GM18868 (cell line): ENCODE measurements at regions not wholly inside any gene's neighbourhood (a gene's known extent, or its start where the extent isn't known, plus 50 kb on each side); places are given as distances from the start of the nearest gene placed in this dataset.

ENCODE experiments used
- ATAC-seq: cut with Tn5 transposase; IDR thresholded peaks from one replicate; pipeline ENCODE4 v1.9.1; 2021; ENCODE audit warnings: mild to moderate bottlenecking, moderate library complexity; ENCODE audit not compliant: unreplicated experiment

- ATAC-seq = no peak
Measured at GRCh38 chr11:26076233-26076990, 255.5 kb upstream of the ANO3 start.

GRCh38 chr11:26078231-26078821 lies 253.6 kb upstream of the ANO3 start:
- ATAC-seq = peak; percentile 91

GRCh38 chr11:26084313-26084712 lies 247.6 kb upstream of the ANO3 start:
- no peak for ATAC-seq

GRCh38 chr11:26086028-26086427 lies 245.9 kb upstream of the ANO3 start:
- no peak for ATAC-seq

- ATAC-seq = peak; percentile 96
Measured at GRCh38 chr11:26087120-26087935, 244.6 kb upstream of the ANO3 start.

- no peak for ATAC-seq
Measured at GRCh38 chr11:26088391-26088790, 243.5 kb upstream of the ANO3 start.

- ATAC-seq = no peak
Measured at GRCh38 chr11:26090651-26091050, 241.3 kb upstream of the ANO3 start.

- ATAC-seq = no peak
Measured at GRCh38 chr11:26093206-26093605, 238.7 kb upstream of the ANO3 start.

GRCh38 chr11:26095340-26095739 lies 236.6 kb upstream of the ANO3 start:
- ATAC-seq = no peak

GRCh38 chr11:26096451-26096850 lies 235.5 kb upstream of the ANO3 start:
- no peak for ATAC-seq

- ATAC-seq = no peak
Measured at GRCh38 chr11:26102325-26102724, 229.6 kb upstream of the ANO3 start.

GRCh38 chr11:26105762-26106423 lies 226.0 kb upstream of the ANO3 start:
- no peak for ATAC-seq

GRCh38 chr11:26106726-26107125 lies 225.2 kb upstream of the ANO3 start:
- ATAC-seq = no peak

- no peak for ATAC-seq
Measured at GRCh38 chr11:26109658-26110368, 222.1 kb upstream of the ANO3 start.

- no peak for ATAC-seq
Measured at GRCh38 chr11:26112264-26112663, 219.7 kb upstream of the ANO3 start.

- ATAC-seq = no peak
Measured at GRCh38 chr11:26121466-26121865, 210.5 kb upstream of the ANO3 start.

GRCh38 chr11:26126741-26127140 lies 205.2 kb upstream of the ANO3 start:
- ATAC-seq = no peak

- ATAC-seq = no peak
Measured at GRCh38 chr11:26127336-26127735, 204.6 kb upstream of the ANO3 start.

GRCh38 chr11:26131406-26131805 lies 200.5 kb upstream of the ANO3 start:
- ATAC-seq = no peak

- no peak for ATAC-seq
Measured at GRCh38 chr11:26134053-26134452, 197.9 kb upstream of the ANO3 start.
